ENCODE measurements at regions not wholly inside any gene's neighbourhood (a gene's known extent, or its start where the extent isn't known, plus 50 kb on each side); places are given as distances from the start of the nearest gene placed in this dataset.

DNA sequence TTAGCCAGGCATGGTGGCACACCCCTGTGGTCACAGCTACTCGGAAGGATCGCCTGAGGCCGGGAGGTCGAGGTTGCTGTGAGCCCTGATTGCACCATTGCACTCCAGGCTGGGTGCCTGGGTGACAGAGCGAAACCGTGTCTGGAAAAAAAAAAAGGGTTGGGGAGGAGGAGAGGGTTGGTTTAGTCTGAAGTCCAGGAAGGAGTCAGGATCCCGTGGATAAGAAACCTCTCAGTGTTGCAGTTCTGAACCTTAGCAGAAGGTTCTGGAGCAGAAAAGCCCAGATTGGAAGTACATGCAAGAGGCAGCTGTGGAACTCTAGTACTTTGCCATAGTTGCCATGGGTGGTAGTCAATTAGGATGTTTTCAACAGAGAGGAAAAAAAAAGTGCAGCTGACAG is 125.2 kb upstream of the CPEB4 start:
- DNase-seq, result no peak
- no peaks in the 10 kb centered on the region for H3K36me3 ChIP-seq
- no peaks in the 10 kb centered on the region for H3K4me1 ChIP-seq
- TF ChIP-seq, protein P1, sequence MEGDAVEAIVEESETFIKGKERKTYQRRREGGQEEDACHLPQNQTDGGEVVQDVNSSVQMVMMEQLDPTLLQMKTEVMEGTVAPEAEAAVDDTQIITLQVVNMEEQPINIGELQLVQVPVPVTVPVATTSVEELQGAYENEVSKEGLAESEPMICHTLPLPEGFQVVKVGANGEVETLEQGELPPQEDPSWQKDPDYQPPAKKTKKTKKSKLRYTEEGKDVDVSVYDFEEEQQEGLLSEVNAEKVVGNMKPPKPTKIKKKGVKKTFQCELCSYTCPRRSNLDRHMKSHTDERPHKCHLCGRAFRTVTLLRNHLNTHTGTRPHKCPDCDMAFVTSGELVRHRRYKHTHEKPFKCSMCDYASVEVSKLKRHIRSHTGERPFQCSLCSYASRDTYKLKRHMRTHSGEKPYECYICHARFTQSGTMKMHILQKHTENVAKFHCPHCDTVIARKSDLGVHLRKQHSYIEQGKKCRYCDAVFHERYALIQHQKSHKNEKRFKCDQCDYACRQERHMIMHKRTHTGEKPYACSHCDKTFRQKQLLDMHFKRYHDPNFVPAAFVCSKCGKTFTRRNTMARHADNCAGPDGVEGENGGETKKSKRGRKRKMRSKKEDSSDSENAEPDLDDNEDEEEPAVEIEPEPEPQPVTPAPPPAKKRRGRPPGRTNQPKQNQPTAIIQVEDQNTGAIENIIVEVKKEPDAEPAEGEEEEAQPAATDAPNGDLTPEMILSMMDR (IDR thresholded peaks at IDR 0.05), result no peak
- TF ChIP-seq POLR2A (IDR thresholded peaks at IDR 0.05), result no peak
- H3K4me3 ChIP-seq, result no peak overlapping the region
- no peaks in the 10 kb centered on the region for H3K27me3 ChIP-seq
- intact Hi-C loops (cut with DNase I; ENCODE audit: low total_unique reads), result no loop called here
- no peaks in the 10 kb centered on the region for H3K9me3 ChIP-seq
- H3K27ac ChIP-seq, result no peak overlapping the region

DNA sequence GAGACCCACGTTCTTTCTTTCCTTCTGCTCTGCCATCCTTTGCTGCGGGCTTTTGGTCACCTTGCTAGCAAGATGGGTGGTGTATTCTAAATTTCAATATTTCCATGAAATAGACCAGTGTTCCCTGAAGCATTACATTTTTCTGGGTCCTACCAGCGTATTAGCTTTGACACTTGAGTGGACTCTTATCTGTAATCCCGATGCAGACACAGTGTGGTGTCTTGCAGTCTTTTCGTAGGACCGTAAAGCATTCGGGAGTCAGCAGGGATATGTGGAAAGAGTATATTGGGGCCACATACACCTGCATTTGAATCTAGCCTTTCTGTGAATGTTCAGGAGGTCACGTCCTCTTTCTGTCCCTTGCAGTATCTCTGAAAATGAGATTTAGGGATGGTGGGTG is 124.7 kb upstream of the CPEB4 start:
- Histone ChIP-seq H3K27ac (peak overlapping the region in 1 of 2 donors; percentile 73), H3K36me3 (no peaks in the 10 kb centered on the region), H3K9me3 (no peaks in the 10 kb centered on the region), H3K4me3 (no peak overlapping the region), H3K27me3 (no peaks in the 10 kb centered on the region), H3K4me1 (no peaks in the 10 kb centered on the region)
- TF ChIP-seq, protein P1 (IDR thresholded peaks at IDR 0.05), result no peak
- TF ChIP-seq POLR2A (IDR thresholded peaks at IDR 0.05), result no peak
- intact Hi-C loops (cut with DNase I; ENCODE audit: low total_unique reads), result no loop called here
- no peak for DNase-seq

DNA sequence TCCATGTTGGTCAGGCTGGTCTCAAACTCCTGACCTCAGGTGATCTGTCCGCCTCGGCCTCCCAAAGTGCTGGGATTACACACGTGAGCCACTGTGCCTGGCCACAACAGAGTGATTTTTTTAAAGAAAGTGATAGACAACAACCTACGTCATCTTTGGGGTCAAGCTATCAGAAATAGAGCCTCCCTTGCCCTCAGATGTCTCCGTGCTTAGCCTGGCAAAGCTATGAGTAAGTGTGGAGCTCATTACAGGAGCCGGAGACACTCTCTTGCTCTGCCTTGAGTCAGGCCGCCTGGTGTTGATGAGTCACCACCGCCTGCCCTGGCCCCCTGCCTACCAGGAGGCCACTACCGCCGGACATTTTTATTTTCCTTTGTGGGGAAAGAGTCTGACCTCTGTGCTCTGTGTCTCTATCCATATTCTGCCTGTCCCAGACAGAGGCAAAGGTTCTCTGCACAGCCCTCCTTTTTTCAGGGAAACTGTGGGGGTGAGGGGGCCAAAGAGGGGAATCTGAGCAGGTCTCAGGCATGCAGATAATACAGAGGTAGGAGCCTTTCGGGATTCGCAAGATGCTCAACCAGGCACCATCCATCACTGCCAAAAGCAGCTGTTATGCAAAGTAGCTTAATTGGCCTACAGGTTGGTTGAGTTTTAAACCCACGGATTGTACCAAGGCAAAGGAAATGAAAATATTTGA is 123.7 kb upstream of the CPEB4 start:
- peak overlapping the region; percentile 71 to 73 for H3K27ac ChIP-seq
- TF ChIP-seq, protein P1 (IDR thresholded peaks at IDR 0.05), result no peak
- no peak for TF ChIP-seq POLR2A (IDR thresholded peaks at IDR 0.05)
- no peaks in the 10 kb centered on the region for H3K27me3 ChIP-seq
- no peaks in the 10 kb centered on the region for H3K9me3 ChIP-seq
- DNase-seq, result peak; percentile 86 to 92
- no peak overlapping the region for H3K4me3 ChIP-seq
- intact Hi-C loops (cut with DNase I; ENCODE audit: low total_unique reads), result no loop called here
- H3K36me3 ChIP-seq, result no peaks in the 10 kb centered on the region
- H3K4me1 ChIP-seq, result no peaks in the 10 kb centered on the region

DNA sequence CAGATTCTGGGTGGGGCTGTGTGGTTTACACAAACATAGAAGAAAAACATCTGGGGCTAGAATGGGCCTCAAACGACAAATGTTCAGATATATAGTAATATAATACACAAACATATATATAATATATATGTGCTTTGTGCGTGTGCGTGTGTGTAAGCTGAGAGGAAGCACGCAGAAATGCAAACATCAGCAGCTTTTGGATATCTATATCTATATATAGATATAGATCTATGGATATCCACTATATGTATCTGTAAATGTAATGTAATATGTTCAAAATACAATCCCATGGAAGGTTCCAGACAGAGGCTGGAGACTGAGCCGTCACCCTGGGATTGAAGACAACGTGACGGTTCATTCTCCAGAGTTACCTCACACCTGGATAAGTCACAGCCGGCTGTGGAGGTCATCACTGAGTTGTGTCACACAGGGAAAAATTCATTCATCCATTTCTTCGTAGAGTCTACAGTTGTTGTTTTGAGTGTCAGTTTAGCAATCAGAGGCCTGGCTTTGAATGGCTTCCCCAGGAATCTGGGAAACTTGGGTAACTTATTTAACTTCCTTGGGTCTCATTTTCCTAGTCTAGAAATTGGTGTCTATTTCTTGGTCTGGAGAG is 123.0 kb upstream of the CPEB4 start:
- no peak for DNase-seq
- Histone ChIP-seq H3K4me3 (no peak overlapping the region), H3K27ac (peak overlapping the region; percentile 71 to 73), H3K36me3 (no peaks in the 10 kb centered on the region), H3K27me3 (no peaks in the 10 kb centered on the region), H3K9me3 (no peaks in the 10 kb centered on the region), H3K4me1 (no peaks in the 10 kb centered on the region)
- intact Hi-C loops (cut with DNase I; ENCODE audit: low total_unique reads), result no loop called here
- TF ChIP-seq, protein P1 (IDR thresholded peaks at IDR 0.05), result no peak
- no peak for TF ChIP-seq POLR2A (IDR thresholded peaks at IDR 0.05)

DNA sequence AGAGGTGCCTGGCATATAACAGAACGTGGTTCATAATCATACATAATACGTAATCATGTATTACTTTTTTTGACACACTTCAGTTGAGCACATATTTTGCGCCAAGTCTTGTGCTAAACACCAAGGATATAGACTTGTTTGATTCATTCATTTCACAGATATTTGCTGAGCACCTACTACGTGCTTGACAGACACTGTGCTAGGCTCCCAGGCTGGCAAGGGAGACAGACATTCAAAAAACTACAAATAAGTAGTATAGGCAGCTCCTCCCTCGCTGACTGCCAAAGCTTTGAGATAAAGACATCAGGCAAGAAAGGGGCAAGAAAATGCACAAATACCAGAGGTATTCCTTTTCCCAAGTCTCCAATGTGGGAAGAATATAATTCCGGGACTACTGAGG is 122.5 kb upstream of the CPEB4 start:
- H3K9me3 ChIP-seq, result no peaks in the 10 kb centered on the region
- intact Hi-C loops (cut with DNase I; ENCODE audit: low total_unique reads), result no loop called here
- H3K4me3 ChIP-seq, result no peak overlapping the region
- H3K27me3 ChIP-seq, result no peaks in the 10 kb centered on the region
- H3K4me1 ChIP-seq, result no peaks in the 10 kb centered on the region
- peak overlapping the region; percentile 71 to 73 for H3K27ac ChIP-seq
- no peaks in the 10 kb centered on the region for H3K36me3 ChIP-seq
- DNase-seq, result no peak
- no peak for TF ChIP-seq POLR2A (IDR thresholded peaks at IDR 0.05)
- TF ChIP-seq, protein P1 (IDR thresholded peaks at IDR 0.05), result no peak
